Activated CD4-positive, alpha-beta memory T cell treated with anti-CD3 and anti-CD28 coated beads for 36 hours (primary cell): ENCODE measurements at regions not wholly inside any gene's neighbourhood (a gene's known extent, or its start where the extent isn't known, plus 50 kb on each side); places are given as distances from the start of the nearest gene placed in this dataset.

Experiments
- CTCF ChIA-PET: fragments of 350-600 bp; sonication (Branson Sonifier 250); formaldehyde crosslinking; loops from one replicate; lab custom pipeline; 2021; ENCODE audit warnings: antibody characterized with exemption, inconsistent platforms; lab: Charles Lee
- POLR2A ChIA-PET: fragments of 350-600 bp; sonication (Branson Sonifier 250); formaldehyde crosslinking; loops from one replicate; lab custom pipeline; 2021; ENCODE audit warnings: antibody characterized with exemption; lab: Charles Lee
- DNase-seq: peaks from one replicate; pipeline ENCODE4 v3.0.0-alpha.2; 2020
- H3K27ac Mint-ChIP-seq: one replicate; pipeline ENCODE4 v1.8.0; 2021; ENCODE audit warnings: mixed read lengths
- H3K27me3 Mint-ChIP-seq: one replicate; pipeline ENCODE4 v1.8.0; 2021; ENCODE audit warnings: mixed read lengths
- H3K36me3 Mint-ChIP-seq: one replicate; pipeline ENCODE4 v1.8.0; 2021; ENCODE audit warnings: mixed read lengths
- H3K4me1 Mint-ChIP-seq: one replicate; pipeline ENCODE4 v1.8.0; 2021; ENCODE audit warnings: low read depth, mixed read lengths
- H3K4me3 Mint-ChIP-seq: one replicate; pipeline ENCODE4 v1.8.0; 2021; ENCODE audit warnings: mild to moderate bottlenecking, mixed read lengths
- H3K9me3 Mint-ChIP-seq: one replicate; pipeline ENCODE4 v1.8.0; 2021; ENCODE audit warnings: mixed read lengths
- intact Hi-C: fragments of 100-400 bp; cut with micrococcal nuclease; formaldehyde crosslinking; loops from one replicate; pipeline ENCODE4 v1.15.1; 2023

DNA sequence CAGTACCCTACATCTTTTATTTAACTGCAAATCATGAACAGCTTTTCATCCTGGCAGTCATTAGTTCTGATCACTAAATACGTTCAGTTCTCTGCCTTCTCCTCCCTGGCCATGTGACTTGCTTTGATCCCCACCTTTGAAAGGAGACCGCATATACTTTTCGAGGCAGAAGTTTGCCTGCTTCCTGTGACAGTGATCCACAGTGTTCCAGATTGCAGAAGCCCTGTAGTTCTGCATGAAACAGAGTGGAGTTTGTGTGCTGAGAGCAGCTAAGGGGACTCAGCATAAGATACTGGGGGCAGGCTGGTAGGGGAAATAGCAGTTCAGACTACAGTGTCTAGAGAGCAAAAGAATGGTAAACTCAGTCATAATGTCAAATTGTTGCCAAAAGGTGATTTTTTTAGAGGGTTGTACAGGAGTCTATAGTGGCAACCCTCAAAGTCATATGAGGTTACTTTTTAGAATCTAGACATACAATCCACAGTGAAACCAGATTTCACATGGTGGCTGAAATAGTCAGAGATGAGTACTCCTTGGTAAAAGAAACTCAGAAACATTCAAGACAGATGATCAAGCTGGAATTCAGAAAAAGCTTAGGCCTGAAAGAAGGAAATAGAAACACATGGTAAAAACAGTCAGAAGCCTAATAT lies 1800.4 kb upstream of the CELF4 start:
- DNase-seq, result no peak
- Mint-ChIP-seq H3K4me3 (no peak overlapping the region), H3K36me3 (no peaks in the 10 kb centered on the region), H3K9me3 (peaks cover 4% of the 10 kb centered on the region), H3K27me3 (no peaks in the 10 kb centered on the region), H3K4me1 (no peaks in the 10 kb centered on the region), H3K27ac (no peak overlapping the region)
- POLR2A ChIA-PET, result no interaction called here
- intact Hi-C loops, result no loop called here
- CTCF ChIA-PET, result no interaction called here

DNA sequence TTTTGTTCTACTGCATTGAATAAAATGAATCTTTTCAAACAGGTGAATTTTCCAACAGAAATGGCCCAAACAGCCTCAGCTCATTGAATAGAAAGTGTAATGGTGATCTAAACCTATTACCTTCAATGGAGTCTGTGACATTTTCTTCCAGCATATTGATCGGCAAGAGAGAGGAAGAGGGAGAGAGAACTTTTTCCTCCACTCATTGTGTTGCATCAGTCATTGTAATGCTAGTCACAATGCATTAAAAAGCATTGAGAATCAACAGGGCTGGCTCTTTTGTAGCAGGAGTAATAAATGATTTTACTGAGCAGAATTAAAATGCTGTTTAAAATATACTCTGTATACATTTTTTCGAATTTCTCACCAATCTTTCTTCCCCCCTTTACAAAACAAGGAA lies 1794.5 kb upstream of the CELF4 start:
- DNase-seq, result no peak
- H3K27me3 Mint-ChIP-seq, result no peaks in the 10 kb centered on the region
- POLR2A ChIA-PET, result no interaction called here
- intact Hi-C loops, result no loop called here
- H3K27ac Mint-ChIP-seq, result no peak overlapping the region
- H3K4me1 Mint-ChIP-seq, result no peaks in the 10 kb centered on the region
- H3K4me3 Mint-ChIP-seq, result no peak overlapping the region
- H3K36me3 Mint-ChIP-seq, result no peaks in the 10 kb centered on the region
- peaks cover 4% of the 10 kb centered on the region for H3K9me3 Mint-ChIP-seq
- CTCF ChIA-PET, result no interaction called here

DNA sequence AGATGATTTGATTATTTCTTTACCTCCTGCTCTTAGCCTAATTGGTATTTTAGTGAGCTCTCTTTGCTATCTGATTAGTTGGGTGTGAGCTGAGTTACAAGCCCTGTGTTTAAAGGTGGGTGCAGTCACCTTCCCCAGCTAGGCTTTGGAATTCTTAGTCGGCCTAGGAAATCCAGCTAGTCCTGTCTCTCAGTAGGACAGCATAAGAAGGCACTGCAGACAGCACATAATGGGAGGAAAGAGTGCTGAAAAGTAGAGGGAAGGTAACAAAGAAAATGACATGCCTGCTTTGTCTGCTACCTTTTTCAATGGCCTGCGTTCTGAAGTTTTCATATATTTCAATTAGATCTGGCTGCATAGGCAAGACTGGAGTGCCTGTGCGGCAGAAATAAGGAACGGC lies 1794.0 kb upstream of the CELF4 start:
- Mint-ChIP-seq H3K4me3 (no peak overlapping the region), H3K36me3 (no peaks in the 10 kb centered on the region), H3K9me3 (peaks cover 7% of the 10 kb centered on the region), H3K4me1 (no peaks in the 10 kb centered on the region), H3K27me3 (no peaks in the 10 kb centered on the region), H3K27ac (no peak overlapping the region)
- intact Hi-C loops, result no loop called here
- no peak for DNase-seq
- ChIA-PET CTCF (no interaction called here), POLR2A (no interaction called here)

DNA sequence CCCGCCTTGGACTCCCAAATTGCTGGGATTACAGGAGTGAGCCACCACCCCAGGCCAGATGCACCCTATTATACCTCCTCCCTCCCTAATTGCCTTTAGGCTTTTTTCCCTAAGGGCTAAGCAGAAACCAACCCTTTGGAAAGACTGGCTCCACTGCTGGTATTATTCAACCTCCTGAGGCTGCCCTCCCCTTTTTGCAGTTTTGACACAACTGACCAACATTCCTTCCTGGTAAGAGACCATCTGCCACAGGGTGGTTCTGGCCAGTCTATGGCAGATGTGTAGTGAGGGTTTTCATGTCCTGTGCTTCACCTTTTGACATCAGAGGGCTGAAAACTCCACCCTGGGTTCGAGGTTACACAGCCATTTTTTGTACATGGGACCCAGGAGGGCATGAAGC lies 1785.3 kb upstream of the CELF4 start:
- Mint-ChIP-seq H3K4me3 (no peak overlapping the region), H3K9me3 (peaks cover 5% of the 10 kb centered on the region), H3K27ac (no peak overlapping the region), H3K4me1 (no peaks in the 10 kb centered on the region), H3K36me3 (no peaks in the 10 kb centered on the region), H3K27me3 (no peaks in the 10 kb centered on the region)
- ChIA-PET POLR2A (no interaction called here), CTCF (no interaction called here)
- intact Hi-C loops, result no loop called here
- no peak for DNase-seq

DNA sequence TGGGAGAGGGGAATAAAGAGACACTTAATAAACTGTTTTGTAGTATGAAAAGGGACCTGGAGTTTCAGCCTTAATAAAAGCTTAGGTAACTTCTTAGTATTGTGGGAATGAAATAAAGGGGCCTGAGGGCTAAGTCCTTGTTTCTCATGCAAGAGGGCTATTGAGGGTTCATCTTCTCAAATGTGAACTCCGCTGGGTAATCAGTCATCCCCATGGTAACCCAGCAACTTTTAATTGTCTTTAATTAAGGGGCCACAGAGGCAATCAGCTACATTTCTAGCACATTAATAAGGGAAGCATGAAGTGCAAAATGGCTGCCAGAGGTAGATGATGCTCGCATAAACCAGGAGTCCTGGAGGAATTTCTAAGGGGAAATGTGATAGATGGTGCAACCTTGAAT lies 1784.2 kb upstream of the CELF4 start:
- Mint-ChIP-seq H3K4me1 (no peaks in the 10 kb centered on the region), H3K27ac (no peak overlapping the region), H3K27me3 (no peaks in the 10 kb centered on the region), H3K4me3 (no peak overlapping the region), H3K36me3 (no peaks in the 10 kb centered on the region), H3K9me3 (peaks cover under 1% of the 10 kb centered on the region)
- CTCF ChIA-PET, result no interaction called here
- POLR2A ChIA-PET, result no interaction called here
- no peak for DNase-seq
- intact Hi-C loops, result no loop called here

DNA sequence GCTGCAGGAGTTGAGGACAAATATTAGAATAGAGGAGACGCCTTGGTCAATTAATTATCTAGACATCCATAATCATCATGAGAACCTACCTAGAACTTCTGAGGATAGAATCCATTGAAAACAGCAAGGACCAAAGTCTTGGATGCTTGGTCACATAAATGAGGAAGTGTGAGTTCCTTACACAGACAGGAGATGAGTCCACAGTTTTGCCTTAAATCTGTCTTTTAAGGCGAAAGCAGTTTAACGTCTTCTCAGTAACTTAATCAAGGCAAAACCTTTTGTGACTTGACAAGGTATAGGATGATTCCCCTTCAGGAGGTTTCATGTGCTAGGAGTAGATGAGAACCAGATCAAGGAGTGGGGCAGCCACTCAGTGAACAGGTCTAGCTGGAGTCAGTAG lies 1783.2 kb upstream of the CELF4 start:
- H3K4me1 Mint-ChIP-seq, result no peaks in the 10 kb centered on the region
- no peak for DNase-seq
- H3K9me3 Mint-ChIP-seq, result no peaks in the 10 kb centered on the region
- H3K27ac Mint-ChIP-seq, result no peak overlapping the region
- CTCF ChIA-PET, result no interaction called here
- no peaks in the 10 kb centered on the region for H3K36me3 Mint-ChIP-seq
- intact Hi-C loops, result no loop called here
- H3K4me3 Mint-ChIP-seq, result no peak overlapping the region
- POLR2A ChIA-PET, result no interaction called here
- no peaks in the 10 kb centered on the region for H3K27me3 Mint-ChIP-seq

DNA sequence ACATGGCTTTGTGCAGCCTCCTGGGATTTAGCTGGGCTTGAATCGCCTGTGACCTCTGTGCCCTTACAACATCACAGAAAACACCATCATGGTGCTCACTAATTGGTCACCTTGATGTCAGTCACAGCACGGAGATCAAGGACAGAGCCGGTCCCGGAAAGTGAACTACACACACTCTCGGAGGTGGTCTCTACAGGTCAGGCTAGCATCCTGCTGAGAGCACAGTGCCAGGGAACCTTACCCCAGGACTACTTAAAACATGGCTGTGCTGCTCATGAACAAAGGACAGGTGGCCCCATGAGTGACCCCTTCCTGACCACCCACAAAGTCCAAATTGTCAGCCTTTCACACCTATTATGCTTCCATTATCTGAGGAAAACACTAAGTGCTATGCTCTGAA lies 1782.1 kb upstream of the CELF4 start:
- intact Hi-C loops, result no loop called here

DNA sequence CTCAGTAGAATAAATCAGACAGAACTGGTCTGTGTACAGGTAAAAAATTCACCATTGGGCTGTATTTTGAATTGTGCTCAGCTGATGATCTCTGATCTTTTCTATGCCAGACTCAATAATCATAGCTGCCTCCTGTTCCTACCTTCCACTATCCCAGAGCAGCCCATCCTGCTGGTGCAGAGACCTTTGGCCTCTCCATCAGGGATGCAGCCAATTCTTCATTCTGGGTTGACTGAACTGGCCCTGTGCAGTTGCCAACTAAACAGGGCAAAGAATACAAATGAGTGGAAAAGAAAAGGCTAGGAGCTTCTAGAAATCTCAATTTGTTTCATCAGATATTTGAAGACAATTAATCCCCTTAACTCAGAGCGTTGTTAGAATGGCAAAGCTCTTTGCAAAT lies 1781.3 kb upstream of the CELF4 start:
- intact Hi-C loops, result no loop called here
- no peak for DNase-seq
- Mint-ChIP-seq H3K4me3 (no peak overlapping the region), H3K27ac (no peak overlapping the region), H3K36me3 (no peaks in the 10 kb centered on the region), H3K9me3 (peaks cover 4% of the 10 kb centered on the region), H3K4me1 (no peaks in the 10 kb centered on the region), H3K27me3 (no peaks in the 10 kb centered on the region)
- ChIA-PET POLR2A (no interaction called here), CTCF (interaction anchor here (0.6 kb wide), 1 partner anchor 8 kb away, joined by 3 read pairs; no protein-coding TSS in a partner anchor)

More for the DNA sequence above, 1782.1 kb upstream of the CELF4 start:
- Mint-ChIP-seq H3K36me3 (no peaks in the 10 kb centered on the region), H3K4me3 (no peak overlapping the region), H3K27me3 (no peaks in the 10 kb centered on the region), H3K27ac (no peak overlapping the region), H3K4me1 (no peaks in the 10 kb centered on the region), H3K9me3 (peaks cover 4% of the 10 kb centered on the region)
- POLR2A ChIA-PET, result no interaction called here
- DNase-seq, result no peak
- CTCF ChIA-PET, result no interaction called here

DNA sequence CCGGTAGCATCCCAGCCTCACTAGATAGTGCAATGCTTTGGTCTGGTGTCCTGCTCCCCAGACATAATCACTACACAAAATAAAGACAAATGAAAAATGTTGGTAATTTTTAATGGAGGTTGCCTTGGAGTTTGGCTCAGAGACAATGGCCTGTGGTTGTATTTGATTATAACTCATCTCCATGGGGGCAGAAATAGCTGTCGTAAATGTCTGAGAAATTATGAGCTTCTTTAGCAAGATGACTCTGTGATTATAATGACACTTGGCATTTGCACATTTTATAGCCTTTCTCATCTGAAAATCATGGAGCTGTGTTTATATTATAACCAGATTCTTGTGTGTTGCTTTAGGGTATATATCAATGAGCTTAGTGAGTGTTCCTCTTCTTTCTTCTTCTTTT lies 1779.7 kb upstream of the CELF4 start:
- no peaks in the 10 kb centered on the region for H3K4me1 Mint-ChIP-seq
- no peak overlapping the region for H3K4me3 Mint-ChIP-seq
- CTCF ChIA-PET, result interaction anchor here (0.6 kb wide), 1 partner anchor 375 kb away, joined by 3 read pairs; no protein-coding TSS in a partner anchor
- H3K36me3 Mint-ChIP-seq, result no peaks in the 10 kb centered on the region
- H3K9me3 Mint-ChIP-seq, result peaks cover 4% of the 10 kb centered on the region
- no peaks in the 10 kb centered on the region for H3K27me3 Mint-ChIP-seq
- DNase-seq, result no peak
- POLR2A ChIA-PET, result no interaction called here
- H3K27ac Mint-ChIP-seq, result no peak overlapping the region
- intact Hi-C loops, result no loop called here

DNA sequence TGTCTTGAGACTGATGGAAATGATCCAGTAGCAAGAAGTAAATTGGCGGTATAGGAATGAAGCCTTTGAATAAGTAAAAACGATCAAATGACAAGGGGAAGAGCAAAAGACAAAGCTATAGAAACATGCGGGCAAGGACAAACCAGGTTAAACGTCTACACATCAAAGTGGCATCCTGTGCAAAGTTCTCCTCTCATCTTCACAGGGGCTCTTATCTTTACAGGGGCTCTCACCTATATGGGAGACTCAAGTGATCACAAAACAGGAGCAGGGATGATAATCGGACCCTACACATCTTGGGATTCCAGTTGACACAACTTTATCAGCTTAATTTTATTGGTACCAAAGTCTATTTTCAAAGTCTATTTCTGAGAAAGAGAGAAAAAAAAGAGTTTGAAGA lies 1778.9 kb upstream of the CELF4 start:
- CTCF ChIA-PET, result no interaction called here
- POLR2A ChIA-PET, result no interaction called here

DNA sequence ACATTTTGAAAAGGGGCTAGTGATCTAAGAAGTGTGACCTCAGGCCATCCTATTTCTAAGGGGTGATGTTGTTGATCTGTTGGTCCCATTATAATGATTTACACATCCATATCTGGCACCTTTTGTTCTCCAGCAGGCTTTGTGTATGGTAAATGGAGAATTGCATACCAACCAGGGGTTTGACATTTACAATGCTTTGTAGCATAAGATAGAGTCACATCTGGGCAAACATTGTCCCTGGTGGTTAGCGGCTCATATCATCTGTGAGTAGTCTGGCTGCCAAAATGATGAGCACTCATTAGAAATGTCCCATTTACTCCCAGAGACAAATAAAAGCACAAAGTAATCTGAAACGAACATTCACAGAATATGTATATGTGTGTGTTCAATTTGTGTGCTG lies 1775.5 kb upstream of the CELF4 start:
- DNase-seq, result no peak
- Mint-ChIP-seq H3K9me3 (peaks cover 11% of the 10 kb centered on the region), H3K4me1 (no peaks in the 10 kb centered on the region), H3K27me3 (no peaks in the 10 kb centered on the region), H3K27ac (no peak overlapping the region), H3K4me3 (no peak overlapping the region), H3K36me3 (no peaks in the 10 kb centered on the region)
- intact Hi-C loops, result no loop called here
- ChIA-PET POLR2A (no interaction called here), CTCF (no interaction called here)

More for the DNA sequence above, 1778.9 kb upstream of the CELF4 start:
- DNase-seq, result no peak
- Mint-ChIP-seq H3K27me3 (no peaks in the 10 kb centered on the region), H3K27ac (no peak overlapping the region), H3K4me3 (no peak overlapping the region), H3K4me1 (no peaks in the 10 kb centered on the region), H3K9me3 (peaks cover 11% of the 10 kb centered on the region), H3K36me3 (no peaks in the 10 kb centered on the region)
- intact Hi-C loops, result no loop called here

DNA sequence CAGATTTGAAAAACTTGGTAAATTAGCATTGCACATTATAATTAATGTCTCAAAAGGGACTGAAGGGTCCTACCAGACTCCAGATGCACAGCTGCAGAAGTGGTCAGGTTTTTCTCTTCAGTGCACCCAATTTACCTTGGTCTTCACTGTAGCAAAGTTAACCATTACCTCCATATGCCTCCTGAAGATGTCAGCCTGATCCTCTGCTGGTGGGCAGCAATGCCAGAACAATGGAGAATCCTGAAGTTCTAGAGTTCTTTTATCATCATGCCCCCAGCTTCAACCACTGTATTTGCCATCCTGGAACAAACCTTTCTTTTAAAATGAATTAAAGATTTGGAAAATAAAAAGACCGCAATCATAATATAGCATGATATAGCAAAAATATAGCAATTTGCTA lies 1774.8 kb upstream of the CELF4 start:
- CTCF ChIA-PET, result no interaction called here

DNA sequence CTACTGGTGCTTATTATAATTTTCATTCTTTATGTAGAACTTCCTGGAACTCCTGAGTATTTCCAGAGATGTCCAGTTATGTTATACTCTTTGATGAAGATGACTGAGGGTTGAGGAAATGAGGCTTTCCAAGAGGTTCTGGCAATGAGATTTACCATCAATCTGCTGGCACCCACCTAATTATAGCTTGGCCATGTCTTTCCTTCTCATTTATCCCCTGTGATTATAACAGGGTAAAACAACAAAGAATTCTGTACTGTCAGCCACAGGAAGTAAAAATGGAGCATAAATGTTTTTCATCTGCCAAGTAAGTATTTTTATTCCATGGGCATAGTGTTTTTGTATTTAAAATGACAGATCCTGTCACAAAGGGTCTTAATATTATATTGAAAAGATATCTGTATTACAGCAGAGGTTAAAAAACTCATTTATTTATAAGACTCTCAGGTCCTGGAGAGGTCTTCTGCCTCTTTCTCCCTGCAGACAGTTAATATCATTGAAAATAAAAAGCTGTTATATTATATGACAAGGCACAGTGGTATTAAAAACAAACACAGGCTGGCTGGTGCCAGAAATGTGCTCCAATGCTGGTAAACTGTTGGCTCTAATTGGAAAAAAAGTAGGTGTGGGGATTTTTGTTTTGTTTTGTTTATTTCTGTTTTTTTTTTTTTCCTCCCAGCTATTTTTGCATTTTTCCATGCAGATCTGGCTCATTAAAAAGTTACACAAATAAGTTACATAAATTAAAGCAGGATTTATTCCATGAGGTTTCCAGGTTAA lies 1764.1 kb upstream of the CELF4 start:
- Mint-ChIP-seq H3K9me3 (peaks cover 5% of the 10 kb centered on the region), H3K4me1 (no peaks in the 10 kb centered on the region), H3K36me3 (no peaks in the 10 kb centered on the region), H3K27me3 (no peaks in the 10 kb centered on the region), H3K4me3 (no peak overlapping the region), H3K27ac (no peak overlapping the region)
- intact Hi-C loops, result no loop called here
- ChIA-PET CTCF (no interaction called here), POLR2A (no interaction called here)
- no peak for DNase-seq

More for the DNA sequence above, 1774.8 kb upstream of the CELF4 start:
- DNase-seq, result no peak
- Mint-ChIP-seq H3K27me3 (no peaks in the 10 kb centered on the region), H3K36me3 (no peaks in the 10 kb centered on the region), H3K27ac (no peak overlapping the region), H3K9me3 (peaks cover 14% of the 10 kb centered on the region), H3K4me1 (no peaks in the 10 kb centered on the region), H3K4me3 (no peak overlapping the region)
- intact Hi-C loops, result no loop called here
- POLR2A ChIA-PET, result no interaction called here
